SK-N-SH treated with all-trans-retinoic acid at 6 μM for 48 hours (cell line): ENCODE measurements at regions not wholly inside any gene's neighbourhood (a gene's known extent, or its start where the extent isn't known, plus 50 kb on each side); places are given as distances from the start of the nearest gene placed in this dataset.

ENCODE experiments used
- CSDC2 ChIP-seq: fragments of 250-450 bp; sonication (Bioruptor Pico); IDR thresholded peaks from 2 replicates; pipeline ENCODE4 v1.5.0; 2020; ENCODE audit warnings: mild to moderate bottlenecking, moderate library complexity
- TCF4 ChIP-seq: fragments of 250-450 bp; sonication (Bioruptor Pico); IDR thresholded peaks from 2 replicates; pipeline ENCODE4 v1.8.0; 2021; ENCODE audit warnings: mild to moderate bottlenecking, moderate library complexity, borderline replicate concordance
- TSHZ2 ChIP-seq: fragments of 250-450 bp; sonication (Bioruptor Pico); IDR thresholded peaks from 2 replicates; pipeline ENCODE4 v1.5.0; 2020; ENCODE audit warnings: mild to moderate bottlenecking, moderate library complexity
- ZFP3 ChIP-seq: fragments of 250-450 bp; sonication (Bioruptor Pico); IDR thresholded peaks from 2 replicates; pipeline ENCODE4 v1.5.0; 2020; ENCODE audit warnings: mild to moderate bottlenecking, moderate library complexity

- TF ChIP-seq CSDC2 (CRISPR knock-in tag): no peak
- no peak for TF ChIP-seq TSHZ2 (CRISPR knock-in tag)
- no peak for TF ChIP-seq TCF4 (CRISPR knock-in tag)
- TF ChIP-seq ZFP3 (CRISPR knock-in tag): no peak
Observed at GRCh38 chr18:22084547-22084946, 84.8 kb upstream of the GATA6 start.
